SK-N-SH treated with all-trans-retinoic acid at 6 μM for 48 hours (cell line): ENCODE measurements at regions not wholly inside any gene's neighbourhood (a gene's known extent, or its start where the extent isn't known, plus 50 kb on each side); places are given as distances from the start of the nearest gene placed in this dataset.

Experiments
- GLIS3 ChIP-seq: fragments of 250-450 bp; sonication (Bioruptor Pico); IDR thresholded peaks from 2 replicates; pipeline ENCODE4 v1.5.0; 2020; ENCODE audit warnings: mild to moderate bottlenecking, moderate library complexity
- PATZ1 ChIP-seq: fragments of 250-450 bp; sonication (Bioruptor Pico); IDR thresholded peaks from 2 replicates; pipeline ENCODE4 v1.8.0; 2020; ENCODE audit warnings: mild to moderate bottlenecking, moderate library complexity, borderline replicate concordance
- PPARA ChIP-seq: fragments of 250-450 bp; sonication (Bioruptor Pico); IDR thresholded peaks from 2 replicates; pipeline ENCODE4 v1.5.0; 2020; ENCODE audit warnings: mild to moderate bottlenecking, borderline replicate concordance
- TOX ChIP-seq: fragments of 250-450 bp; sonication (Bioruptor Pico); IDR thresholded peaks from 2 replicates; pipeline ENCODE4 v1.8.0; 2021; ENCODE audit warnings: mild to moderate bottlenecking, moderate library complexity, borderline replicate concordance

- TF ChIP-seq PATZ1 (CRISPR knock-in tag): no peak
- TF ChIP-seq GLIS3 (CRISPR knock-in tag): no peak
- TF ChIP-seq PPARA (CRISPR knock-in tag): no peak
- no peak for TF ChIP-seq TOX
Observed at GRCh38 chr2:21866316-21866715, 742.5 kb downstream of the TDRD15 start.
